Neuron (in vitro differentiated cells): ENCODE measurements at regions not wholly inside any gene's neighbourhood (a gene's known extent, or its start where the extent isn't known, plus 50 kb on each side); places are given as distances from the start of the nearest gene placed in this dataset.
"Not testable (repeated sequence)": the region's sequence is repeated elsewhere in the genome, so short reads cannot be mapped to it uniquely, and the experiment has no call there.

Experiments
- H2AFZ ChIP-seq: one replicate; pipeline ENCODE4 v1.6.1; 2013; ENCODE audit warnings: low read depth, mild to moderate bottlenecking, inconsistent platforms, low read length, moderate library complexity
- H3K27me3 ChIP-seq: one replicate; pipeline ENCODE4 v1.6.1; 2013; ENCODE audit warnings: low read length; ENCODE audit not compliant: insufficient read depth
- H3K36me3 ChIP-seq: one replicate; pipeline ENCODE4 v1.6.1; 2013; ENCODE audit warnings: low read length; ENCODE audit not compliant: insufficient read depth
- H3K4me1 ChIP-seq: one replicate; pipeline ENCODE4 v1.6.1; 2013; ENCODE audit warnings: low read length; ENCODE audit not compliant: insufficient read depth
- H3K4me3 ChIP-seq: 2 replicates; pipeline ENCODE4 v1.5.1; 2013; ENCODE audit warnings: mild to moderate bottlenecking, low read length, moderate library complexity
- H3K9me3 ChIP-seq: one replicate; pipeline ENCODE4 v1.6.1; 2013; ENCODE audit warnings: low read length

DNA sequence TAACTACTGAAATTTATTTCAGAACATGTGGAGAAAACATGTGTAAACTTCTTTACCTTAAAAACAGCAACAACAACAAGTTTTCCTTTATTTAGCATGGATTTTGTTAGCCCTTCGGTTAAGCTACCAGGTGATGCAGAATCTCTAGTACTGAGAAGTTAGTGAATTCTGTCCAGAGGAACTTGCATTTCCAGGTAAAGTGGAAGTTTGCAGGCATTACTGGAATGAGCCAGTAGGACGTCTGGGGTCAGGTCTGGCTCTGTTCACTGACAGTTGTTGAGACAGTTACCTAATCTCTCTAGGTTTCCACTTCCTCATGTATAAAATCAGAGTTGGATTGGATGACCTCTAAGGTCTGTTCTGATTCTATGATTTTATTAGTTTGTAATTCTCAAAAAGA, 244.3 kb downstream of the OLFM4 start:
- Histone ChIP-seq H2AFZ (no peak overlapping the region), H3K4me1 (peaks cover 4% of the 10 kb centered on the region), H3K27me3 (no peaks in the 10 kb centered on the region), H3K36me3 (no peaks in the 10 kb centered on the region), H3K9me3 (no peaks in the 10 kb centered on the region), H3K4me3 (no peak overlapping the region)

- Histone ChIP-seq H3K36me3 (no peaks in the 10 kb centered on the region), H3K4me3 (no peak overlapping the region), H3K27me3 (no peaks in the 10 kb centered on the region), H2AFZ (no peak overlapping the region), H3K4me1 (no peaks in the 10 kb centered on the region), H3K9me3 (no peaks in the 10 kb centered on the region)
Measured at GRCh38 chr13:53276265-53276664, 247.7 kb downstream of the OLFM4 start.

DNA sequence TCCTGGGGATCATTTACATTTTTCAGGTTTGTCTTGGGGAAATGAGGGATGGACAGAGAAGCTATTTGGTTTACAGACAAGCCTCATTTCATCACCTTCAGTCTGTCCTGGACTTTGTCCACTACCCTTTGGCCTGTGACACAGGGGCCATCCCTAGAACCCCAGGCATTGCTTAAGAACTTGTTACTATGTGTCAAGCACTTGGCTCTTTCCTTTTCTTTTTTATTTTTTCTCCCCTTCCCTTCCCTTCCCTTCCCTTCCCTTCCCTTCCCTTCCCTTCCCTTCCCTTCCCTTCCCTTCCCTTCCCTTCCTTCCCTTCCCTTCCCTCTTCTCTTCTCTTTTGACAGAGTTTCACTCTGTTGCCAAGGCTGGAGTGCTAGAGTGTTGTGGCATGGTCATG, 253.1 kb downstream of the OLFM4 start:
- H3K27me3 ChIP-seq = no peaks in the 10 kb centered on the region
- peaks cover 2% of the 10 kb centered on the region for H3K9me3 ChIP-seq
- H2AFZ ChIP-seq = no peak overlapping the region

DNA sequence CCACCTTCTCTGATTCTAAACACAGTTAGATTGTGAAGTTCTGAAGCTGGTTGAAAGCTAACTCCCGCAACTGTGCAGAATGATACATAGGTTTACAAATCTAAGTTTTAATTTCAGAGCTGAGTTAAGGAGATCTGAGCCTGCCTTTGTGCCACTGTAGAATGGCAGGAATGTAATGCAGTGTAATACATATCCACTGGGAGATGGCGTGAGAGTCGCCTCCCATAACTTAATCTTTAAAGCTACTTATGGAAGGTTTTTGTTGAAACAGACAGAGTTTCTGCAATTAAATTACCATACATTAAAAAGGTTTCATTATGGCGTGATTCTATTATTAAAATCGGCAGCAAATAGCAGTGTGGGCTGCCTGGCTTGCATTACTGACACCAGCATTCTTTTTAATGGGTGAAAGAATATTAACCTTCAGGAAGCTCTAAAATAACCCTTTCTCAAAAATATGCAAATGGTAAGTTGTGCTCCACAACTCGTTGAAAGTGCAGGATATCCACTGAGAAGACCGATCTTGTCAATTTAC, 257.4 kb downstream of the OLFM4 start:
- H3K36me3 ChIP-seq = no peaks in the 10 kb centered on the region
- H3K9me3 ChIP-seq = peaks cover 2% of the 10 kb centered on the region
- H3K27me3 ChIP-seq = no peaks in the 10 kb centered on the region
- no peak overlapping the region for H3K4me3 ChIP-seq
- no peak overlapping the region for H2AFZ ChIP-seq
- peaks cover 3% of the 10 kb centered on the region for H3K4me1 ChIP-seq

More for the DNA sequence above, 253.1 kb downstream of the OLFM4 start:
- H3K4me1 ChIP-seq = peaks cover 3% of the 10 kb centered on the region
- H3K36me3 ChIP-seq = no peaks in the 10 kb centered on the region
- H3K4me3 ChIP-seq = no peak overlapping the region

GRCh38 chr13:53298396-53298795, 269.8 kb downstream of the OLFM4 start:
- no peak overlapping the region for H2AFZ ChIP-seq
- H3K27me3 ChIP-seq = no peaks in the 10 kb centered on the region

DNA sequence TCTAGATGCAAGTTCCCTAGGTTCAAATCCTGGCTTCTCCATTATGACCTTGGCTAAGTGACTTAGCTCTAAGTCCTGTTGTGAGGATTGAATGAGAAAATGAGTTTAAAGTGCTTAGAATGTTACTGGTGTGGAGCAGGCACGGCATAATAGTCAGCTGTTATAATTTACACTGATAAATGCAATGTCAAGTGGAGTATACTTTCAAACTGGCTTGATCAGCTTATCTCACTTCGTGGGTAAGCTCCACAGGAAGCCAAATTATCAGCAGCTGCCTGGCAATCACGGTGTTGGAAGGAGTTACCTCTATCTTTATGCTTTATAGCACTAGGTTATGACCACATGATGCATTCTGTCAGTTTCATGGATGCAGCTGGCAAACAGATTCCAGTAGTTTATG, 272.8 kb downstream of the OLFM4 start:
- Histone ChIP-seq H3K27me3 (no peaks in the 10 kb centered on the region), H3K36me3 (no peaks in the 10 kb centered on the region), H3K4me3 (no peak overlapping the region), H3K9me3 (no peaks in the 10 kb centered on the region), H3K4me1 (peaks cover 14% of the 10 kb centered on the region), H2AFZ (no peak overlapping the region)

More at GRCh38 chr13:53298396-53298795, 269.8 kb downstream of the OLFM4 start:
- peaks cover 7% of the 10 kb centered on the region for H3K4me1 ChIP-seq
- H3K4me3 ChIP-seq = no peak overlapping the region
- H3K36me3 ChIP-seq = no peaks in the 10 kb centered on the region
- no peaks in the 10 kb centered on the region for H3K9me3 ChIP-seq

- H3K4me3 ChIP-seq, H2AFZ ChIP-seq, H3K9me3 ChIP-seq, H3K4me1 ChIP-seq, H3K36me3 ChIP-seq, H3K27me3 ChIP-seq: not testable (repeated sequence)
Measured at GRCh38 chr13:53305419-53305818, 276.8 kb downstream of the OLFM4 start.

DNA sequence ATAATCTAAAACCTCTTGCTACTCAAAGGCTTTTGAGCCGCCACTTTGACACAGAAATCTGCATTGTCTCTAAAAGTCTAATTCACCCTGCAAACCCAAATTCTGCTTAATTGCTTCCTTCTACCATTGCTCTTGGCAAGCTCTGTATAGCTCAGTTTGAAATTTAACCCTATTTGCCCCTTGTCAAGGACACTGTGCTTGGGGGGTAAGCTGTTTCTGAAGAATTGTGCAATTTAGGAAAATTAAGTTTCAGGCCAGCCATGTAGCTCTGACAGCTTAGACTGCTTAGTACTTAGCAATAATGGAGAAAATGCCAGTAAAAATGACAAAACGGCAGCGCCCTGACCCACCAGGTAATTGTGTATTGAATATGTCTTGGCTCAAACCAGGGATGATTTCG, 282.2 kb downstream of the OLFM4 start:
- H3K27me3 ChIP-seq = no peaks in the 10 kb centered on the region

DNA sequence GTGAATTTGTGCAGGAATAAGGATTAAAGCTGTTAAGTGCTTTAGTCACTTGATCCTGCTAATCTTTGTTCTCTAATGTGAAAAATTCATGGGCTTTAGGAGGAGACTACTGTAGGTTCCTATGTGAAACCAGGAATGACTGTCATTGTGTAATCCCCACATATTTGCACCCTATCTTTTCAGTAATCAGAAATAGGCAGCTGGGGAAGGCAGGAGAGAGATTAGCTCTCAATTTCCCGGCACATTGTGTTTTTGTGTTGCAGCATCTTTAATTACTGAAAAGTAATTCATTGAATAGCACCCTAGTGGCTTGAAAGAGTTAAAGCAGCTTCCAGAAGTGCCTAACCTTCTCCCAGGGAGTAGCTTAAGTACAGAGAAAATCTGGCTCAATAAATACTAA, 282.9 kb downstream of the OLFM4 start:
- no peak overlapping the region for H3K4me3 ChIP-seq
- H2AFZ ChIP-seq = no peak overlapping the region
- no peaks in the 10 kb centered on the region for H3K4me1 ChIP-seq
- H3K9me3 ChIP-seq = no peaks in the 10 kb centered on the region
- H3K27me3 ChIP-seq = no peaks in the 10 kb centered on the region
- no peaks in the 10 kb centered on the region for H3K36me3 ChIP-seq

More for the DNA sequence above, 282.2 kb downstream of the OLFM4 start:
- Histone ChIP-seq H3K4me1 (no peaks in the 10 kb centered on the region), H3K36me3 (no peaks in the 10 kb centered on the region), H2AFZ (no peak overlapping the region), H3K4me3 (no peak overlapping the region), H3K9me3 (no peaks in the 10 kb centered on the region)

GRCh38 chr13:53321296-53321801, 292.7 kb downstream of the OLFM4 start:
- no peaks in the 10 kb centered on the region for H3K9me3 ChIP-seq
- no peaks in the 10 kb centered on the region for H3K27me3 ChIP-seq
- H3K36me3 ChIP-seq = no peaks in the 10 kb centered on the region
- no peak overlapping the region for H3K4me3 ChIP-seq
- H3K4me1 ChIP-seq = peaks cover 40% of the 10 kb centered on the region
- no peak overlapping the region for H2AFZ ChIP-seq

DNA sequence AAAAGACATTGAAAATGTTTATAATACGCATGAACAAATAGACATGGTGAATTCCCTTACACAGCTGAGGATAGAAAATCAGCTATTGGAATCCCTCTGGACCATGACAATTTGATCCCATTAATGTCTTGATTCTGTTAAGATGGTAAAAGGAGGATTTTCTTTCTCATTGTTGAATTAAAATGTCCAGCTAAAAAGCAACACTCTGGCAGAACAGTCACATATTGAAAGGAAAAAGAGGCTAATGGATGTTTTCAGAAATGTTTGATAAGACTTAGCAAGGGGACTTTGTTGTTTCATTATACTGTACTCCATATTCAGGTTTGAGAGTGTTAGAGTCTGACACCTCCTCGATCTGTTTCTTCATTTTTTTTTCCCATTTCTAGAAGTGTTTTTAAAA, 296.0 kb downstream of the OLFM4 start:
- H2AFZ ChIP-seq = no peak overlapping the region
- no peaks in the 10 kb centered on the region for H3K27me3 ChIP-seq
- peaks cover 37% of the 10 kb centered on the region for H3K4me1 ChIP-seq
- no peak overlapping the region for H3K4me3 ChIP-seq
- no peaks in the 10 kb centered on the region for H3K9me3 ChIP-seq
- H3K36me3 ChIP-seq = no peaks in the 10 kb centered on the region

DNA sequence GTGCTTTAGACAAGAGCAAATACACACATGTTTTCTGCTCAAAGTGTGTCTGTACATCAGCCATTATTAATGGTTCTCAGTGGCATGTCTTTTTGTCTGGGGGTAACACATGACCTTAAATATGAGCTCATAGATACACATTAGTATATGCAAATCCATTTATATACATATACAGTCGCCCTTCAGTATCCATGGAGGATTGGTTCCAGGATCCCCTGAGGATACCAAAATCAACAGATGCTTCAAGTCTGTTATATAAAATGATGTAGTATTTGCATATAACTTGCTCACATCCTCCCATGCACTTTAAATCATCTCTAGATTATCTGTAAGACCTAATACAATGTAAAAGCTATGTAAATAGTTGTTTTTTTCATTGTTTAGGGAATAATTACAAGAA, 298.1 kb downstream of the OLFM4 start:
- Histone ChIP-seq H3K36me3 (no peaks in the 10 kb centered on the region), H3K27me3 (no peaks in the 10 kb centered on the region), H3K4me1 (peaks cover 17% of the 10 kb centered on the region), H3K4me3 (no peak overlapping the region), H2AFZ (no peak overlapping the region), H3K9me3 (no peaks in the 10 kb centered on the region)

GRCh38 chr13:53327680-53328315, 299.2 kb downstream of the OLFM4 start:
- H3K4me1 ChIP-seq = peaks cover 6% of the 10 kb centered on the region
- H3K9me3 ChIP-seq = no peaks in the 10 kb centered on the region
- no peaks in the 10 kb centered on the region for H3K36me3 ChIP-seq
- H2AFZ ChIP-seq = no peak overlapping the region
- no peak overlapping the region for H3K4me3 ChIP-seq
- H3K27me3 ChIP-seq = no peaks in the 10 kb centered on the region
